Stomach (tissue), 8 donors: ENCODE measurements at regions not wholly inside any gene's neighbourhood (a gene's known extent, or its start where the extent isn't known, plus 50 kb on each side); places are given as distances from the start of the nearest gene placed in this dataset.

Experiments used
- DNase-seq, 2 donors: peaks; one replicate each; pipeline versions ENCODE4 v3.0.0 to v3.0.0-alpha.2; 2013 to 2019
- H3K27ac ChIP-seq, 5 donors: fragments of 200-600 bp in 4 of 5; sonication (generic) in 4 of 5; one replicate each; pipeline ENCODE4 v1.5.1; 2013 to 2019; ENCODE audit warnings: mild to moderate bottlenecking in 1 of 5, moderate library complexity in 1 of 5
- H3K27me3 ChIP-seq, 3 donors: fragments of 200-600 bp; sonication (generic); one replicate each; pipeline ENCODE4 v1.5.1; 2017 to 2019; ENCODE audit warnings: mixed run types in 1 of 3
- H3K36me3 ChIP-seq, 4 donors: fragments of 200-600 bp; sonication (generic); 1 replicate in 3 of 4; 2 replicates in 1 of 4; pipeline ENCODE4 v1.5.1; 2016 to 2019
- H3K4me1 ChIP-seq, 4 donors: fragments of 200-600 bp; sonication (generic); one replicate each; pipeline ENCODE4 v1.5.1; 2016 to 2019
- H3K4me3 ChIP-seq, 4 donors: fragments of 200-600 bp; sonication (generic) in 3 of 4; one replicate each; pipeline ENCODE4 v1.5.1; 2016 to 2019; ENCODE audit warnings: mild to moderate bottlenecking in 1 of 4
- H3K9me3 ChIP-seq, 4 donors: fragments of 200-600 bp; sonication (generic); one replicate each; pipeline ENCODE4 v1.5.1; 2016 to 2019
- EP300 ChIP-seq: sonication (generic); formaldehyde crosslinking; IDR thresholded peaks from one replicate; pipeline ENCODE4 v1.6.1; 2017; ENCODE audit warnings: antibody characterized with exemption
- POLR2A ChIP-seq, 4 donors: fragments of 450-650 bp; IDR thresholded peaks; one replicate each; pipeline ENCODE4 v1.6.1; 2016; ENCODE audit warnings: antibody characterized with exemption in 4 of 4, control low read depth in 2 of 4, mild to moderate bottlenecking in 1 of 4, moderate library complexity in 1 of 4
- POLR2AphosphoS5 ChIP-seq, 3 donors: sonication (generic); formaldehyde crosslinking; IDR thresholded peaks; one replicate each; pipeline ENCODE4 v1.6.1; 2016; ENCODE audit warnings: antibody characterized with exemption in 3 of 3
- WGBS, 5 donors: extraction: QIAGEN DNeasy Blood & Tissue Kit in 3 of 5; methylation state at CpG; one replicate each; pipeline versions ENCODE4 v1.1.5 to v1.1.7; 2013 to 2018; 5-methylcytosine and 5-hydroxymethylcytosine counted together
- intact Hi-C: fragments of 100-400 bp; cut with DNase I; formaldehyde crosslinking; loops from one replicate; pipeline ENCODE4 v1.15.1; 2023; ENCODE audit warnings: low total_unique reads
- TF ChIP-seq, protein P1 (sequence below), 7 experiments: fragments of 450-650 bp in 4 of 7; fragments of 200-600 bp in 3 of 7; sonication (generic) in 3 of 7; IDR thresholded peaks; one replicate each; pipeline ENCODE4 v1.5.1; 2016 to 2019; ENCODE audit warnings: antibody characterized with exemption in 7 of 7, control low read depth in 2 of 7, mild to moderate bottlenecking in 1 of 7
- donor health status: healthy with polysubstance abuse.
- donor health status: Bipolar disorder and iron deficiency.
- donor health status: healthy.

DNA sequence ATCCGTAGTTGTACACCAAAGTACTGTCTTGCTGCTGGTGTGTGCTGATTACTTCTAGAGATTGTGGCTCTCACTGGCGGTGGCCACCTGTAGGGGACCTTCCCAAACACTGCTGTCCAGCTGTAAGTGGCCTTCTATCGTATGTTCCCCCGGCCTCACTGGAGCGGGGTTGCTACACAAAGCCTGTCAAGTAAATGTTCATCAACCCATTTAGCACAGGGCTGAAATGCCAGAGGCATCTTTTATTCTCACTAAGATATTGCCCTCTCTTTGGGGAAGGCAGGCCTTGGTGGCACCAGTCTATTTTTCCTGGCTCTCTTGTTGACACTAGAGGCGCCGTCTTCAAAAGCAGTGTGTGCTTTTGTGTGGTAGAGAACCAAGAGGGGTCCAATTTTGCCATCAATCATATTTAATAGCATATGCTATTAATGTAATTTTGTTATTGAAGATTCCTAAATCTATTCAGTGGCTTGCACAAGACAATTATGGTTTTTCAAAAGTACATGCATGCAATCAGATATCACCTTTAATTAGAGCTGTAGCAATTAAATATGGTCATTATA lies 514.4 kb upstream of the SALL1 start:
- Histone ChIP-seq H3K27me3 (no peaks in the 10 kb centered on the region), H3K9me3 (no peaks in the 10 kb centered on the region), H3K4me1 (no peaks in the 10 kb centered on the region), H3K27ac (no peak overlapping the region), H3K36me3 (no peaks in the 10 kb centered on the region), H3K4me3 (no peak overlapping the region)
- 62 to 82% (median 78%) methylated on average over 7 of the region's 7 CpGs for WGBS, 5 donors
- intact Hi-C loops = no loop called here
- DNase-seq = no peak
- no peak for TF ChIP-seq EP300
- no peak for TF ChIP-seq POLR2A (IDR thresholded peaks at IDR 0.05)
- TF ChIP-seq, protein P1, sequence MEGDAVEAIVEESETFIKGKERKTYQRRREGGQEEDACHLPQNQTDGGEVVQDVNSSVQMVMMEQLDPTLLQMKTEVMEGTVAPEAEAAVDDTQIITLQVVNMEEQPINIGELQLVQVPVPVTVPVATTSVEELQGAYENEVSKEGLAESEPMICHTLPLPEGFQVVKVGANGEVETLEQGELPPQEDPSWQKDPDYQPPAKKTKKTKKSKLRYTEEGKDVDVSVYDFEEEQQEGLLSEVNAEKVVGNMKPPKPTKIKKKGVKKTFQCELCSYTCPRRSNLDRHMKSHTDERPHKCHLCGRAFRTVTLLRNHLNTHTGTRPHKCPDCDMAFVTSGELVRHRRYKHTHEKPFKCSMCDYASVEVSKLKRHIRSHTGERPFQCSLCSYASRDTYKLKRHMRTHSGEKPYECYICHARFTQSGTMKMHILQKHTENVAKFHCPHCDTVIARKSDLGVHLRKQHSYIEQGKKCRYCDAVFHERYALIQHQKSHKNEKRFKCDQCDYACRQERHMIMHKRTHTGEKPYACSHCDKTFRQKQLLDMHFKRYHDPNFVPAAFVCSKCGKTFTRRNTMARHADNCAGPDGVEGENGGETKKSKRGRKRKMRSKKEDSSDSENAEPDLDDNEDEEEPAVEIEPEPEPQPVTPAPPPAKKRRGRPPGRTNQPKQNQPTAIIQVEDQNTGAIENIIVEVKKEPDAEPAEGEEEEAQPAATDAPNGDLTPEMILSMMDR (IDR thresholded peaks at IDR 0.05) = no peak
- no peak for TF ChIP-seq POLR2AphosphoS5 (IDR thresholded peaks at IDR 0.05)

DNA sequence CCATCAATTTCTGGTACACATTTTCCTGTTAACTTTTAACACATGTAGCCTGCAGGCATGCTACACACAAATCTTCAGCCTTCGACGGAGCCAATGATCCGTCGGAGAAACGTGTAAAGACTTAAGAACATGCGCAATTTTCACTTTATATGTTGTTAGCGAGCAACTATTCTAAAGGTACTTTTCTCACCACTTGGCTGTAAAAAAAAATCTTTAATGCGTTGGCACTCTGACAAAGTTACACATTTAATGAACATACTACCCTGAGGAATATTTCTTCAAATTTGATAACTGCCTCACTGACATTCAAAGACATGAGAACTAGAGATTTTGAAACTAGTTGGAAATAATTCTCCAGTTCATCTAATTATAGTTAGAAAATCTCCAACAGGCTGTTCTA lies 507.5 kb upstream of the SALL1 start:
- TF ChIP-seq POLR2A (IDR thresholded peaks at IDR 0.05) = no peak
- no peak for TF ChIP-seq EP300
- TF ChIP-seq, protein P1 (IDR thresholded peaks at IDR 0.05) = no peak
- no peak for TF ChIP-seq POLR2AphosphoS5 (IDR thresholded peaks at IDR 0.05)
- WGBS, 5 donors = 83 to 93% (median 86%) methylated on average over 8 of the region's 8 CpGs
- Histone ChIP-seq H3K27ac (no peak overlapping the region), H3K4me3 (no peak overlapping the region), H3K36me3 (no peaks in the 10 kb centered on the region), H3K9me3 (peaks cover 0 to 4% (median 0%) of the 10 kb centered on the region in 4 donors), H3K4me1 (no peaks in the 10 kb centered on the region), H3K27me3 (no peaks in the 10 kb centered on the region)
- no peak for DNase-seq
- intact Hi-C loops = no loop called here

DNA sequence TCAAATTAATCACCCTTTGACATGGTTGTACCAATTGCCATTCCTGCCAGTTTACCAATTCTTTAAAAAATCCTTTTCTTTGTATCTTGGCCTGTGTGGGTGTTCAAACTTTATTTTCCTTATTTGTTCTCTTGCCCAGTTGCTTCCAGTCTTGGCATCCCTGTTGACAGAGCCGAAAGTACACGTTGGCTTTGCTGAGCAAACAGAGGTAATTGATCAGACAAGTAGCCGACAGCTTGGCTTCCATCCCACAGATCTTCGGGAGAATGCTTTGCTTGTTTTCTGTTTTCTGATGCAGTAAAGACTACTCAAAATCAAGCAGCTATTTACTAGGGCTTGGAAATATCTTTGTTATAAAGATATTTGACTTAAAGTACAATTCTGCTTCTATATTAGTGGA lies 506.8 kb upstream of the SALL1 start:
- peak; percentile 15 to 66 for DNase-seq
- WGBS, 5 donors = 16 to 28% (median 25%) methylated on average over 4 of the region's 4 CpGs
- Histone ChIP-seq H3K9me3 (peaks cover 0 to 4% (median 0%) of the 10 kb centered on the region in 4 donors), H3K4me1 (no peaks in the 10 kb centered on the region), H3K36me3 (no peaks in the 10 kb centered on the region), H3K27me3 (no peaks in the 10 kb centered on the region), H3K27ac (no peak overlapping the region), H3K4me3 (no peak overlapping the region)
- TF ChIP-seq, protein P1 (IDR thresholded peaks at IDR 0.05) = no peak
- TF ChIP-seq POLR2AphosphoS5 (IDR thresholded peaks at IDR 0.05) (no peak), POLR2A (IDR thresholded peaks at IDR 0.05) (no peak), EP300 (no peak)
- intact Hi-C loops = no loop called here

DNA sequence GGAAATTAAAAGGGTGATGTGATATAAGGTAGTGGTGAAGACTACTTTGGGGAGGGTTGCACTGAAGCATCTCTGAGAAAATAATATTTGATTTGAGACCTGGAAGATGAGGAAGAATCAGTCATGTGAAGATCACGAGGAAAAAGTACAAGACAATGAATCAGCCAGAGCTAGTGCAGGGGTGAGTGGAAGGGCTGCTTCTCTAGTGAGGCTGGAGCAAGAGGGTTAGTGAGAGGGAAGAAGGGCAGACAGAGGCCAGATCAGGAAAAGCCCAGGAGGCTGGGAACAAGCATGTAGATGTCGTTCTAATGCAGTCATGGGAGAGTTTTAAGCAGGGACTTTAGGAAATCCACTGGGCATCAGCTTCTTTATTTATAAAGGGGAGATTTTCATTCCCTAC lies 504.2 kb upstream of the SALL1 start:
- WGBS, 5 donors = 61 to 72% (median 70%) methylated on average over 2 of the region's 2 CpGs
- DNase-seq = no peak
- TF ChIP-seq POLR2AphosphoS5 (IDR thresholded peaks at IDR 0.05) (no peak), EP300 (no peak), POLR2A (IDR thresholded peaks at IDR 0.05) (no peak)
- TF ChIP-seq, protein P1 (IDR thresholded peaks at IDR 0.05) = no peak
- no peak overlapping the region for H3K27ac ChIP-seq
- intact Hi-C loops = no loop called here
- H3K27me3 ChIP-seq = no peaks in the 10 kb centered on the region
- peaks cover 0 to 4% (median 0%) of the 10 kb centered on the region in 4 donors for H3K9me3 ChIP-seq
- H3K4me3 ChIP-seq = no peak overlapping the region
- H3K36me3 ChIP-seq = no peaks in the 10 kb centered on the region
- H3K4me1 ChIP-seq = no peaks in the 10 kb centered on the region
